ENCODE measurements at regions not wholly inside any gene's neighbourhood (a gene's known extent, or its start where the extent isn't known, plus 50 kb on each side); places are given as distances from the start of the nearest gene placed in this dataset.

GRCh38 chr4:176011529-176011928 is 54.1 kb upstream of the WDR17 start:
- DNase-seq (ENCODE audit: low spot score) = no peak

GRCh38 chr4:176013476-176014247 is 52.0 kb upstream of the WDR17 start:
- no peak for DNase-seq (ENCODE audit: low spot score)

GRCh38 chr4:176014583-176015108 is 51.0 kb upstream of the WDR17 start:
- DNase-seq (ENCODE audit: low spot score) = no peak

Measured in mucosa of gallbladder (tissue), 1 donor.